ENCODE measurements at regions not wholly inside any gene's neighbourhood (a gene's known extent, or its start where the extent isn't known, plus 50 kb on each side); places are given as distances from the start of the nearest gene placed in this dataset.
"Not testable (repeated sequence)": the region's sequence is repeated elsewhere in the genome, so short reads cannot be mapped to it uniquely, and the experiment has no call there.

DNA sequence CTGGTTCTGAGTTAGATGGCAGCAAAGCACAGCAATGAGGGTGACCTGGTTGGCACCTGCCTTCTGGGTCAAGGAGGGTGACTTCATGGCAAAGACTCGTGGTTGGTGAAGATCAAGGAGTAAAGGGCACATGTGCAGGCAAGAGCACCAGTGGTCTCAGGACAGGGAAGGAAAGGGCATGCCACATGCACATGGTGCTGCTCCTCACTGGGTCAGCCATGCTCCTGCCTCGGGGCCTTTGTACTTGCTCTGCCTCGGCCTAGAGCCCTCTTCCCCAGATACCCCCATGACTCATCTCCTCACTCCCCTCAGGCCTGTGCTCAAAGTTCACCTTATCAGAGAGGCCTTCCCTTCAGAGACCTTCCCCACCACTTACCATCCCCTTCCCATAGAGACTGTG is 106.7 kb upstream of the KDM7A start:
- DNase-seq (no peak), ATAC-seq (no peak)
- intact Hi-C loops (cut with micrococcal nuclease): no loop called here

DNA sequence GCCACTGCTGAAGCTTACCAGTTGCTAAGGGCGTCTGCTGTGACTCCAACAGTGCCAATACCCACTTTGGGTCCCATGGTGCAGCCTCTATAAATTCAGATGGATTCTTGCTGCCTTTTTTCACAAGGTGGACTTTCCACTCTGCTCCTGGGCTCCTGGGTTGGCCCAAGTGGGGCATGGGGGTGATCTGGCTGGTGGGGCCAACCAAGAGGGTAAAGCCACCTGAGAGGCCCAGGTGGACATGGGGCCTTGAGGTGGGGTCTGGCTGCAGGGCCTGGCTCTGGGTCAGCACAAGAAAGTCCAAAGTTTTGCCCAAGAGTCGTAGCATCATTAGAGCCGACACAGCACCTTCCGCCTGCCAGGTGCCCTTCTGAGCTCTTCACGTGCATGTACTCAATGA is 105.2 kb upstream of the KDM7A start:
- DNase-seq: no peak
- no peak for ATAC-seq
- intact Hi-C loops (cut with micrococcal nuclease): no loop called here

DNA sequence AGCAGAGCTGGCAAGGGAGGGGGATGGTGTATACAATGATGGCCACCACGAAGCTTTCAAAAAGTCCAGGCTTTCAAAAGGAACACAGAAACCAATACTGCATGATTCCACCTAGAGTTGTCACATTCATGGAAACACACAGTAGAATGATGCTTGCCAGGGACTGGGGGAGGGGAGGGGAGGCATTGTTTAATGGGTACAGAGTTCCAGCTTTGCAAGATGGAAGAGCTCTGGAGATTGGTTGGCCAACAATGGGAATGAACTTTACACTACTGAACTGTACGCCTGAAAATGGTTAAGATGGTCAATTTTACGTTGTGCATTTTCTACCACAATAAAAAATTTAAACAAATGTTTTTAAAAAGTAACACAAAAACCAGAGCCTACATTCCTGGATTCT is 104.5 kb upstream of the KDM7A start:
- DNase-seq (no peak), ATAC-seq (no peak)
- intact Hi-C loops (cut with micrococcal nuclease): no loop called here

DNA sequence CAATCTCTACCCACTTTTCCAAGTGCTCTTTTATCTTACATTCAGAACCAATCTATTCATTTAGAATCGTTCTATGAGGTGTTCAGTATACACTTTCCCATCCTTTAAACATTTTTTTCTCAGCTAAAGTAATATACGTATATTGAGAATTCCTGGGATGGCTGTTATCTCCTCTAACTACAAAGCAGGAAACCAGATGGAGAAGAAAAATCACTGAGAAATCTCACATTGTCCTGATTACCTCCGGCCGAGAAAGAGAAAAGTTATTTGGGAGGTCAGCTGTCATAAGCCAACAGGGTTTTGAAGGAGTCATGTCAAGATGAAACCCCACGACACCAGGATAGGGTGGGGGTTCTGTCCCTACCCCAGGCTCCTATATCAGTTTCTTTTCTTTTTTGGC is 99.2 kb upstream of the KDM7A start:
- intact Hi-C loops (cut with micrococcal nuclease): no loop called here
- no peak for ATAC-seq
- DNase-seq: no peak

- DNase-seq: no peak
- ATAC-seq: peak; percentile 50
- intact Hi-C loops (cut with micrococcal nuclease): no loop called here
Measured at GRCh38 chr7:140275069-140275965, 98.5 kb upstream of the KDM7A start.

DNA sequence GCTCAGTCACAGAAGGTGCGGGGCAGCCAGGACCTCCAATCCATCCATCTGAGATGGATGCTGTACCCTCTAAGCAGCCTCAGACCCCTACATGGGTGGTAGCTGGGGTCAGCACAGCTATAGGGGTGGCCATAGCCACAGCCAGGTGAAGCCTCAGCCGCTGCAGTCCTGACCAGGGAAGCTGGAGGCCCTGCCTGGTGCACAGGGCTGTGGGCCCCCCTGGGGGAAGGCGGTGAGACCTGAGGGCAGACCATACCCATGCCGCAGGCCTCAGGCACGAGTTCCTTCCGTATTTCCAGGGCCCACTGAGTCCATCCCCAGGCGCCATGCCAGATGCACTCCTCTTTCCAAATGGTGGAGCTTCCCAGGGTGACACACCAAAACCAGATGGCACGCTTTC is 96.6 kb upstream of the KDM7A start:
- no peak for ATAC-seq
- intact Hi-C loops (cut with micrococcal nuclease): no loop called here
- no peak for DNase-seq

DNA sequence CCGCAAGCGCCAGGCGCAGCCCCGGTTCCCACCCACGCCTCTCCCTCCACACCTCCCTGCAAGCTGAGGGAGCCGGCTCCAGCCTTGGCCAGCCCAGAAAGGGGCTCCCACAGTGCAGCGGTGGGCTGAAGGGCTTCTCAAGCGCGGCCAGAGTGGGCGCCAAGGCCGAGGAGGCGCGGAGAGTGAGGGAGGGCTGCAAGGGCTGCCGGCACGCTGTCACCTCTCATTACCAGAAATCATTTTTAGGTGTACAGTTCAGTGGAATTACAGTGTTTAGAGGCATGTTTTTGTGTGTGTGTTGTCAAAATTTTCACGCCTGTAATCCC is 94.8 kb upstream of the KDM7A start:
- DNase-seq; intact Hi-C loops (cut with micrococcal nuclease); ATAC-seq: not testable (repeated sequence)

DNA sequence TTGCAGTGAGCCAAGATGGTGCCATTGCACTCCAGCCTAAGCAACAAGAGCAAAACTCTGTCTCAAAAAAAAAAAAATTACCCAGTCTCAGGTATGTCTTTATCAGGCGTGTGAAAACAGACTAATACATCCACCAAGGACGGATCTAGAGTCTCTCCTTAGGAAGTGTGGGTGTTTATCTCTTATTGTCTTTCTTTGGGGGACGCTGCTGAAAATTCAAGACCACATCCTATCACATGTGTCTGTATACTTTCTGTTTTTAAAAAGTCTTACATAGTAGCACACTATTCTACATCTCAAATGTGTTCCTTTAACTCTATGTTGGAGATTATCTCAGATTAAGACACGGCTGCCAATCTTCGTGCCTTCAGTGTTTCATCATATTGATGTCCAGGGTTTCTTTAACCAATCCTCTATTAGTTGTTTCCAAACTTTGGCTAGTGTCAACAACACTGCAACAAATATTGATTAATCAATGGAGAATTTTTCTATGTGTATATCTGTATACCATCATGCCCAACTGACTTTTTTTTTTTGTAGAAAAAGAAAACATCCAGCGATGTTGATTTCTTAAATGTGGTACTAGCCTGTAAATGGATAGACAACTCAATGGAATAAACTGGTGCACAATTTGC is 92.3 kb upstream of the KDM7A start:
- DNase-seq (no peak), ATAC-seq (no peak)
- intact Hi-C loops (cut with micrococcal nuclease): no loop called here

DNA sequence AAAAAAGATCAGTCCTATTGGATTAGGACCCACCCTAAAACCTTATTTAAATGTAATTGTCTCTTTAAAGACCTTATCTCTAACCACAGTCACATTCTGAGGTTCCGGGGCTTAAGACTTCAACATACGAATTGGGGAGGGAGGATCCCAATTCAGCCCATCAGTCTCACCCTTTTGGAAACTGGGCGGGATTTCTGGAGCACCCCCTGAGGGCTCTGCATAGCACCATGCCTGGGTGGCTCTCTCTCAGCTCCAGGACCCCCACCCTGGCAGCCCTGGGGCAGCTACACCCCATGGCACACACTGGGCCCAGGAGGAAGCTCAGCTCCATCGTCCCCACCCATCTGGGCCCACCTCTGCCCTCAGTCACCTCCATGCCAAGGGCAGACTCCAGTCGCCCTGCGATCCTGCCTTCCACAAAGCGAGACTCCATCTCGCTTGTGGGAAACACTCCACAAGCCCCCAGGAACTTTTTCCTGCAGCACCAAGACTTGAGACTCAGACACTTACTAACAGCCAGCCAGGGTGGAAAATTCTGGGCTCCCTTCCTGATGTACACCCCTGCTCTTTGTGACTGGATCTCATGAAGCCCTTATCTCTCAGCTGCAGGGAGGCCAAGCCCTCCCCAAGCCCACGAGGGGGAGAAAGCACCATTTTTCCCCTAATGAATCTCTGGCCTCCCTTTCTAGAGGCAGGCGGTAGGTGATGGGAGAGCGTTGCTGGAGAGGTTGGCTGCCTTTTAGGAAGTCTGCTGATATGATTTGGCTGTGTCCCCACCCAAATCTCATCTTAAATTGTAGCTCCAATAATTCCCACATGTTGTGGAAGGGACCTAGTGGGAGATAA is 90.8 kb upstream of the KDM7A start:
- intact Hi-C loops (cut with micrococcal nuclease): no loop called here
- DNase-seq: no peak

GRCh38 chr7:140263277-140263676 is 86.5 kb upstream of the KDM7A start:
- ATAC-seq: no peak
- intact Hi-C loops (cut with micrococcal nuclease): no loop called here

More for the DNA sequence above, 90.8 kb upstream of the KDM7A start:
- ATAC-seq: no peak

GRCh38 chr7:140262242-140262903 is 85.6 kb upstream of the KDM7A start:
- no peak for DNase-seq
- intact Hi-C loops (cut with micrococcal nuclease): no loop called here

More at GRCh38 chr7:140263277-140263676, 86.5 kb upstream of the KDM7A start:
- DNase-seq: no peak

DNA sequence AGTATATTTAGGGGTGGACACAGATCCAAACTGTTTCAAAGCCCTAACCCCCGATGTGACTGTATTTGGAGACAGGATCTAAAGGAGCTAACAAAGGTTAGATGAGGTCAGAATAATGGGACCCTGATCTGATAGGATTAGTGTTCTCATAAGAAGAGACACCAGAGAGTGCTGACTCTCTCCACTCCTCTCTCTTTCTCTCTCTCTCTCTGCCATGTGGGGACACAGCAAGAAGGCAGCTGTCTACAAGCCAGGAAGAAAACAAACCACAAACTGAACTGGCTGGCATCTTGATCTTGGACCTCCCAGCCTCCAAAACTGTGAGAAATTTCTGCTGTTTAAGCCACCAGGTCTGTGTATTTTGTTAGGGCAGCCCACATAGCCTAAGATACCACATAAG is 84.7 kb upstream of the KDM7A start:
- no peak for ATAC-seq
- DNase-seq: no peak
- intact Hi-C loops (cut with micrococcal nuclease): no loop called here

More at GRCh38 chr7:140262242-140262903, 85.6 kb upstream of the KDM7A start:
- no peak for ATAC-seq

DNA sequence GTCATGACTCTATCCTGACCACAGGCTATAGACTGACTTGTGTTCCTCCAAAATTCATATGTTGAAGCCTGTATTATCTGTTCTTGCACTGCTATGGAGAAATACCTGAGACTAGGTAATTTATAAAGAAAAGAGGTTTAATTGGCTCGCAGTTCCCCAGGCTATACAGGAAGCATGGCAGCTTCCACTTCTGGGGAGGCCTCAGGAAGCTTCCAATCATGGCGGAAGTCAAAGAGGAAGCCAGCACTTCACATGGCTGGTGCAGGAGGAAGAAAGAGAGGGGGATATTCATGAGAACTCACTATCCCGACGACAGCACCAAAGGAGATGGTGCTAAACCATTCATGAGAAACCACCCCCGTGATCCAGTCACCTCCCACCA is 84.3 kb upstream of the KDM7A start:
- intact Hi-C loops (cut with micrococcal nuclease): no loop called here
- ATAC-seq: no peak
- no peak for DNase-seq

GRCh38 chr7:140260352-140261104 is 83.7 kb upstream of the KDM7A start:
- DNase-seq (no peak), ATAC-seq (peak; percentile 48)

GRCh38 chr7:140257278-140257677 is 80.5 kb upstream of the KDM7A start:
- ATAC-seq; DNase-seq; intact Hi-C loops (cut with micrococcal nuclease): not testable (repeated sequence)

More at GRCh38 chr7:140260352-140261104, 83.7 kb upstream of the KDM7A start:
- intact Hi-C loops (cut with micrococcal nuclease): no loop called here

GRCh38 chr7:140254976-140255375 is 78.2 kb upstream of the KDM7A start:
- DNase-seq; intact Hi-C loops (cut with micrococcal nuclease); ATAC-seq: not testable (repeated sequence)

DNA sequence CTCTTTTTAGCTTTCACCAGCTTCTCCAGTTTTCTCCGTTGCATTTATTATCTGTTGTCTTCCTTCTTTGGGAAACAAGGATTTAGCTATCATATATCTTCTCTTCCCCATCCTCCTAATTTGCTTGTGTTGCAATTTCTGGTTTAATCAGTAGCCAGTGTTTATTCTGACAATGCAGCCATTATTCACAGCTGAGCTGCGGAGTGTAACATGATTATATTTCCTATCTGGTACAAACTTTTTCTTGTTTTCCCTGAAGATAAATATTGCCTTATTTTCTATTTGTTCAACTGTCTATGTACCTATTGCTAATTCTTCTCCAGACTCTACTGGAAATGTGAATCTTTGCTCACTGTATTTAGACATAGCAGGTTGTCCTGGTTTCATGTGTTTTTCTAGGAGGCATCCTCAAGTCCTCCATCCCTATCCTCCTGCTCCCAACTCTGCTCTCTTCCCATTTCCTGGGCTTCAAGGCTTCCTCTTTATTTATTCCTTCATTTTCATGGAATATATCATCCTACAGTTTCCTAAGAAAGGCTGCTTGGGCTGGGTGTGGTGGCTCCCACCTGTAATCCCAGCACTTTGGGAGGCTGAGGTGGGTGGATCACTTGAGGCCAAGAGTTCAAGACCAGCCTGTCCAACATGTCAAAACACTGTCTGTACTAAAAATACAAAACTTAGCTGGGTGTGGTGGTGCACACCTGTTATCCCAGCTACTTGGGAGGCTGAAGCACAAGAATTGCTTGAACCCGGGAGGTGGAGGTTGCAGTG is 72.4 kb upstream of the KDM7A start:
- intact Hi-C loops (cut with micrococcal nuclease): no loop called here
- ATAC-seq: no peak
- no peak for DNase-seq

GRCh38 chr7:140247559-140247958 is 70.8 kb upstream of the KDM7A start:
- ATAC-seq: peak; percentile 79
- peak; percentile 33 for DNase-seq
- intact Hi-C loops (cut with micrococcal nuclease): no loop called here

Measured in left ventricle myocardium superior (tissue), 1 donor.